H1 (cell line): ENCODE measurements at regions not wholly inside any gene's neighbourhood (a gene's known extent, or its start where the extent isn't known, plus 50 kb on each side); places are given as distances from the start of the nearest gene placed in this dataset.

Experiments used
- ASH2L ChIP-seq: fragments of 200-600, 300-600 bp; sonication (generic); IDR thresholded peaks from one replicate; pipeline ENCODE4 v1.7.1; 2017; ENCODE audit warnings: low read length
- BACH1 ChIP-seq: IDR thresholded peaks from 2 replicates; pipeline ENCODE4 v1.6.1; 2012; ENCODE audit warnings: low read length, improper control_type of control experiment
- EP300 ChIP-seq, 2 experiments: IDR thresholded peaks; 1 replicate in 1 of 2; 2 replicates in 1 of 2; pipeline ENCODE4 v1.6.1; 2011 to 2012; ENCODE audit warnings: low read depth in 2 of 2, low read length in 2 of 2, mild to moderate bottlenecking in 2 of 2, borderline replicate concordance in 1 of 2, inconsistent platforms in 1 of 2, moderate library complexity in 1 of 2
- FOSL1 ChIP-seq: IDR thresholded peaks from 2 replicates; pipeline ENCODE4 v1.6.1; 2011; ENCODE audit warnings: mild to moderate bottlenecking, low read depth, low read length, moderate library complexity; ENCODE audit not compliant: insufficient read depth
- HDAC2 ChIP-seq, 2 experiments: fragments of 300-600 bp in 1 of 2; sonication (generic) in 1 of 2; IDR thresholded peaks; 2 replicates each; pipeline ENCODE4 v1.6.1; 2011 to 2012; ENCODE audit warnings: low read depth in 2 of 2, low read length in 2 of 2, mild to moderate bottlenecking in 2 of 2, moderate library complexity in 2 of 2, borderline replicate concordance in 1 of 2, inconsistent platforms in 1 of 2
- KDM5A ChIP-seq: fragments of 200-600 bp; IDR thresholded peaks from 2 replicates; pipeline ENCODE4 v1.7.1; 2012; ENCODE audit warnings: mild to moderate bottlenecking, low read length, inconsistent platforms, mixed read lengths
- RFX5 ChIP-seq: IDR thresholded peaks from 2 replicates; pipeline ENCODE4 v1.6.1; 2011; ENCODE audit warnings: low read depth, low read length, improper control_type of control experiment, borderline replicate concordance
- TBP ChIP-seq: IDR thresholded peaks from 2 replicates; pipeline ENCODE4 v1.6.1; 2011; ENCODE audit warnings: low read depth, low read length, improper control_type of control experiment
- ZNF274 ChIP-seq: IDR thresholded peaks from 2 replicates; pipeline ENCODE4 v1.7.0; 2012; ENCODE audit warnings: low read length, borderline replicate concordance; ENCODE audit errors: extremely low read depth
- TF ChIP-seq, protein P1 (sequence below): fragments of 300-600 bp; sonication (generic); IDR thresholded peaks from 2 replicates; pipeline ENCODE4 v1.7.1; 2012; ENCODE audit warnings: low read length, moderate library complexity, mild to moderate bottlenecking, inconsistent platforms; ENCODE audit not compliant: insufficient replicate concordance
- TF ChIP-seq, protein P2 (sequence below): IDR thresholded peaks from 2 replicates; pipeline ENCODE4 v1.6.1; 2012; ENCODE audit warnings: inconsistent platforms

DNA sequence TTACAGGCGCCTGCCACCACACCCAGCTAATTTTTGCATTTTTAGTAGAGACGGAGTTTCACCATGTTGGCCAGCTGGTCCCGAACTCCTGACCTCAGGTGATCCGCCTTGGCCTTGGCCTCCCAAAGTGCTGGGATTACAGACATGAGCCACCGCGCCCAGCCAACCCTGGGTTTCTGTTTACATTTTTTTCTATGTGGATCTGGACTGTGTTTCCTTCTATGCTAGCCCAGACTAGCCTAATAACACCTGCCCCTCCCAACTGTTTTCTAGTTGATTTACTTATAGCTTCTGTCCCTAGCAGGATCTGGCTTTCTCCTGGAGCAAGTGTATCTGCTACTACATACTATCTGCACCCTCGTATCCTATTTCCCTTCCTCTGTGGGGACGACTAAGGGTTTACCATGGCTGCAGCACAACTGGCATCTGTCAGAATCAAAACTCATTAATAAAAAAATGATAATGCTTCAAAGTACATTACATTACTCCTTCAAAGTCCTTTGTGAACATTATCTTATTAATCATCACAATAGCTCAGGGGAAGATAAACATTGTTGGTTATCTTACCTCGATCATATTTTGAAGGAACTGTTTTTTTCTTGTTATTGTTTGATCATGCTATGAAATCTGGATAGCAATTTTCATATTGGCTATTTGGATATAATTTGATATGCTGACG is 228.3 kb downstream of the KLF5 start (continued):
- TF ChIP-seq, protein P1, sequence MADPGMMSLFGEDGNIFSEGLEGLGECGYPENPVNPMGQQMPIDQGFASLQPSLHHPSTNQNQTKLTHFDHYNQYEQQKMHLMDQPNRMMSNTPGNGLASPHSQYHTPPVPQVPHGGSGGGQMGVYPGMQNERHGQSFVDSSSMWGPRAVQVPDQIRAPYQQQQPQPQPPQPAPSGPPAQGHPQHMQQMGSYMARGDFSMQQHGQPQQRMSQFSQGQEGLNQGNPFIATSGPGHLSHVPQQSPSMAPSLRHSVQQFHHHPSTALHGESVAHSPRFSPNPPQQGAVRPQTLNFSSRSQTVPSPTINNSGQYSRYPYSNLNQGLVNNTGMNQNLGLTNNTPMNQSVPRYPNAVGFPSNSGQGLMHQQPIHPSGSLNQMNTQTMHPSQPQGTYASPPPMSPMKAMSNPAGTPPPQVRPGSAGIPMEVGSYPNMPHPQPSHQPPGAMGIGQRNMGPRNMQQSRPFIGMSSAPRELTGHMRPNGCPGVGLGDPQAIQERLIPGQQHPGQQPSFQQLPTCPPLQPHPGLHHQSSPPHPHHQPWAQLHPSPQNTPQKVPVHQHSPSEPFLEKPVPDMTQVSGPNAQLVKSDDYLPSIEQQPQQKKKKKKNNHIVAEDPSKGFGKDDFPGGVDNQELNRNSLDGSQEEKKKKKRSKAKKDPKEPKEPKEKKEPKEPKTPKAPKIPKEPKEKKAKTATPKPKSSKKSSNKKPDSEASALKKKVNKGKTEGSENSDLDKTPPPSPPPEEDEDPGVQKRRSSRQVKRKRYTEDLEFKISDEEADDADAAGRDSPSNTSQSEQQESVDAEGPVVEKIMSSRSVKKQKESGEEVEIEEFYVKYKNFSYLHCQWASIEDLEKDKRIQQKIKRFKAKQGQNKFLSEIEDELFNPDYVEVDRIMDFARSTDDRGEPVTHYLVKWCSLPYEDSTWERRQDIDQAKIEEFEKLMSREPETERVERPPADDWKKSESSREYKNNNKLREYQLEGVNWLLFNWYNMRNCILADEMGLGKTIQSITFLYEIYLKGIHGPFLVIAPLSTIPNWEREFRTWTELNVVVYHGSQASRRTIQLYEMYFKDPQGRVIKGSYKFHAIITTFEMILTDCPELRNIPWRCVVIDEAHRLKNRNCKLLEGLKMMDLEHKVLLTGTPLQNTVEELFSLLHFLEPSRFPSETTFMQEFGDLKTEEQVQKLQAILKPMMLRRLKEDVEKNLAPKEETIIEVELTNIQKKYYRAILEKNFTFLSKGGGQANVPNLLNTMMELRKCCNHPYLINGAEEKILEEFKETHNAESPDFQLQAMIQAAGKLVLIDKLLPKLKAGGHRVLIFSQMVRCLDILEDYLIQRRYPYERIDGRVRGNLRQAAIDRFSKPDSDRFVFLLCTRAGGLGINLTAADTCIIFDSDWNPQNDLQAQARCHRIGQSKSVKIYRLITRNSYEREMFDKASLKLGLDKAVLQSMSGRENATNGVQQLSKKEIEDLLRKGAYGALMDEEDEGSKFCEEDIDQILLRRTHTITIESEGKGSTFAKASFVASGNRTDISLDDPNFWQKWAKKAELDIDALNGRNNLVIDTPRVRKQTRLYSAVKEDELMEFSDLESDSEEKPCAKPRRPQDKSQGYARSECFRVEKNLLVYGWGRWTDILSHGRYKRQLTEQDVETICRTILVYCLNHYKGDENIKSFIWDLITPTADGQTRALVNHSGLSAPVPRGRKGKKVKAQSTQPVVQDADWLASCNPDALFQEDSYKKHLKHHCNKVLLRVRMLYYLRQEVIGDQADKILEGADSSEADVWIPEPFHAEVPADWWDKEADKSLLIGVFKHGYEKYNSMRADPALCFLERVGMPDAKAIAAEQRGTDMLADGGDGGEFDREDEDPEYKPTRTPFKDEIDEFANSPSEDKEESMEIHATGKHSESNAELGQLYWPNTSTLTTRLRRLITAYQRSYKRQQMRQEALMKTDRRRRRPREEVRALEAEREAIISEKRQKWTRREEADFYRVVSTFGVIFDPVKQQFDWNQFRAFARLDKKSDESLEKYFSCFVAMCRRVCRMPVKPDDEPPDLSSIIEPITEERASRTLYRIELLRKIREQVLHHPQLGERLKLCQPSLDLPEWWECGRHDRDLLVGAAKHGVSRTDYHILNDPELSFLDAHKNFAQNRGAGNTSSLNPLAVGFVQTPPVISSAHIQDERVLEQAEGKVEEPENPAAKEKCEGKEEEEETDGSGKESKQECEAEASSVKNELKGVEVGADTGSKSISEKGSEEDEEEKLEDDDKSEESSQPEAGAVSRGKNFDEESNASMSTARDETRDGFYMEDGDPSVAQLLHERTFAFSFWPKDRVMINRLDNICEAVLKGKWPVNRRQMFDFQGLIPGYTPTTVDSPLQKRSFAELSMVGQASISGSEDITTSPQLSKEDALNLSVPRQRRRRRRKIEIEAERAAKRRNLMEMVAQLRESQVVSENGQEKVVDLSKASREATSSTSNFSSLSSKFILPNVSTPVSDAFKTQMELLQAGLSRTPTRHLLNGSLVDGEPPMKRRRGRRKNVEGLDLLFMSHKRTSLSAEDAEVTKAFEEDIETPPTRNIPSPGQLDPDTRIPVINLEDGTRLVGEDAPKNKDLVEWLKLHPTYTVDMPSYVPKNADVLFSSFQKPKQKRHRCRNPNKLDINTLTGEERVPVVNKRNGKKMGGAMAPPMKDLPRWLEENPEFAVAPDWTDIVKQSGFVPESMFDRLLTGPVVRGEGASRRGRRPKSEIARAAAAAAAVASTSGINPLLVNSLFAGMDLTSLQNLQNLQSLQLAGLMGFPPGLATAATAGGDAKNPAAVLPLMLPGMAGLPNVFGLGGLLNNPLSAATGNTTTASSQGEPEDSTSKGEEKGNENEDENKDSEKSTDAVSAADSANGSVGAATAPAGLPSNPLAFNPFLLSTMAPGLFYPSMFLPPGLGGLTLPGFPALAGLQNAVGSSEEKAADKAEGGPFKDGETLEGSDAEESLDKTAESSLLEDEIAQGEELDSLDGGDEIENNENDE = no peak
- TF ChIP-seq HDAC2 (IDR thresholded peaks at IDR 0.05; ENCODE audit: borderline replicate concordance in 1 of 2, low read depth in 2 of 2, low read length in 2 of 2) (no peak), ZNF274 (no peak), BACH1 (no peak), FOSL1 (no peak), TBP (no peak), KDM5A (no peak), RFX5 (no peak), EP300 (IDR thresholded peaks at IDR 0.05; ENCODE audit: borderline replicate concordance in 1 of 2, low read depth in 2 of 2, low read length in 2 of 2) (no peak), ASH2L (no peak)
- TF ChIP-seq, protein P2, sequence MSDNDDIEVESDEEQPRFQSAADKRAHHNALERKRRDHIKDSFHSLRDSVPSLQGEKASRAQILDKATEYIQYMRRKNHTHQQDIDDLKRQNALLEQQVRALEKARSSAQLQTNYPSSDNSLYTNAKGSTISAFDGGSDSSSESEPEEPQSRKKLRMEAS = no peak
